ENCODE measurements at regions not wholly inside any gene's neighbourhood (a gene's known extent, or its start where the extent isn't known, plus 50 kb on each side); places are given as distances from the start of the nearest gene placed in this dataset.

GRCh38 chr1:177632923-177633615, 336.8 kb downstream of the SEC16B start:
- DNase-seq = no peak

- DNase-seq = no peak
Measured at GRCh38 chr1:177631770-177632169, 338.1 kb downstream of the SEC16B start.

DNA sequence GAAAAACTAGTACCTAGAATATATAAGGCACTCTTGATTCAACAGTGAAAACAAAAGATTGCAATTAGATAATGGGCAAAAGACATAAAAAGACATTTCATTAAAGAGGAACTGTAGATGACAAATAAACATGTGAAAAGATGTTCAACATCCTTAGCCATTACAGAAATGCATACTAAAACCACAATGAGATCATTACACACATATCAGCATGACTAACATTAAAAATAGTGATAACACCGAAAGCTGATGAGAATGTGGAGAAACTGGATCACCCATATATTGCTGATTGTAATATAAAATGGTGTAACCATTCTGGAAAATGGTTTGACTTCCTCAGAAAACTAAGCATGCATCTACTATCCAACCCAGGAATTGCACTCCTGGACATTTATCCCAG, 340.3 kb downstream of the SEC16B start:
- no peak for DNase-seq

DNA sequence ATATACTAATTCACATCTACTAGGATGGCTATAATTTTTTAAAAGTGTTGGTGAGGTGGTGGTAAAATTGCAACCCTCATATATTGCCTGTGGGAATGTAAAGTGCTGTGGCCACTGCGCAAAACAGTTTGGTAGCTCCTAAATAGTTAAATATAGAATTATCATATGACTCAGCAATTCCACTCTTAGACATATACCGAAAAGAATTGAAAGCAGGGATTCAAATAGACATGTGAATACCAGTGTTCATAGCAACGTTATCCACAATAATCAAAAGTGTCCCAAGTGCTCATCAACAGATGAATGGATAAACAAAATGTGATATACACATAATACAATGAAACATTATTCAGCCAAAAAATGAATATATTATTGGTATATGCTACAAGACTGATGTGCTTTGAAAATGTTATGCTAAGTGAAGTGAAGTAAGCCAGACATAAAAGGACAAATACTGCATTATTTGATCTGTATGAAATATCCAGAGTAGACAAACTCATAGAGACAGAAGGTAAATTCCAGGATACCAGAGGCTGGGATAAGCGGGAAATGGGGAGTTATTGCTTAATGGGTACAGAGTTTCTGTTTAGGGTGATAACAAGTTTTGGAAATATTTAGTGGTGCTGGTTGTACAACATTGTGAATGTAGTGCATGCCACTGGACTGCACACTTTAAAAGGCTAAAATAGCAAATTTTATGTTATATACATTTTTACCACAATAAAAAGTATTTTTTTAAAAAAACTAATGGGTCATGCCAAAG, 342.5 kb downstream of the SEC16B start:
- no peak for DNase-seq

DNA sequence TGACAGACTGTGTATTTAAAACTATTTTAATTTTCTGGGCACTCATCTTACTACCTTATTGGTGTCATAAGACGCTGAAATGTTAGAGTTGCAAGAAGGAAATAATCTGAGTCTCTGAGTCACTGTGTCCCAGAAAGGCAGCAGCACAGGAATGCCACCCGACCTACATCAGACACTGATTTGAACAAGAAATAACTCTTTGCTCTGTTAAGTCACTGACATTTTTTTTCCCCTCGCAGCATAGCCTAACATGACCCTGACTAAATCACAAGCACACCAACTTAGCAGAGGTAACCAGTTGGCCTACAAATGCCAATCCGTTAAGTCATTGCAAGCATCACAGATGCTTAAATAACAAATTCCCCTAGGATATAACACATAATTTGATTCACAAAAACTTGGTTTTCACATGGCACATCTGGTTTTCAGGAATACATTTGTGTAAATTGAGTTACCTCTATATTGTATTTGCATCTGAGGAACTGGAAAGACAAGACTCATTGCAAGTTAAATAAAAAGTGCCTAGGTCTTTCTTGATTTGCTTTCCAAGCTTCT, 349.1 kb downstream of the SEC16B start:
- DNase-seq = no peak

DNA sequence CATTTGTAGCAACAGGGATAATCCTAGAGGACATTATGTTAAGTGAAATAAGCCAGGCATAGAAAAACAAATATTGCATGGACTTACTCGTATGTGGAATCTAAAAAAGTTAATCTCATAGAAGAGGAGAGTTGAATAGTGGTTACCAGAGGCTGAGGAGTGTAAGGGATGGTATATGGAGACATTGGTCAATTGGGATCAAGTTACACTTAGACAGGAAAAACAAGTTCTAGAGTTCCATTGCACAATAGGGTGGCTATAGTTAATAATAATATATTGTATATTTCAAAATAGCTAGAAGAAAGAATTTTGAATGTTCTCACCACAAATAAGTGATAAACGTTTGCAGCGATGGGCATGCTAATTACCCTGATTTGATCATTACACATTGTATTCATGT, 354.6 kb downstream of the SEC16B start:
- DNase-seq = no peak

GRCh38 chr1:177611402-177611801, 358.5 kb downstream of the SEC16B start:
- no peak for DNase-seq

DNA sequence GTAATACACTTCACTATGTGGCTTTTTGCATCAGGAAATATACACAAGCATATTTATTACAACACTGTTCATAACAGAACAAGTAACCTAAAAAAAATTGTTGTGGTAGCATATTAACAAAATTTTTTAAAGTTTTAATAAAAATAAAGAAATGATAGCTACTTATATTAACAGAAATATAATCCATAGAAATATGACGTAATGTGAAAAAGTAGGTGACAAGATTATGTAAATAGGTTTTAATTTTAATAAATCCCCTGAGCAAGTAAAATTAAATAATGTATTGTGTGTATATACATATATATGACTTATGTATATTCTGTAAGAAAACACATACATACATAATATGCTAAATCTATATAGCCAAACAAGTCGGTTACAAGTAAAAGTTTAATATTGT, 359.9 kb downstream of the SEC16B start:
- DNase-seq = no peak

DNA sequence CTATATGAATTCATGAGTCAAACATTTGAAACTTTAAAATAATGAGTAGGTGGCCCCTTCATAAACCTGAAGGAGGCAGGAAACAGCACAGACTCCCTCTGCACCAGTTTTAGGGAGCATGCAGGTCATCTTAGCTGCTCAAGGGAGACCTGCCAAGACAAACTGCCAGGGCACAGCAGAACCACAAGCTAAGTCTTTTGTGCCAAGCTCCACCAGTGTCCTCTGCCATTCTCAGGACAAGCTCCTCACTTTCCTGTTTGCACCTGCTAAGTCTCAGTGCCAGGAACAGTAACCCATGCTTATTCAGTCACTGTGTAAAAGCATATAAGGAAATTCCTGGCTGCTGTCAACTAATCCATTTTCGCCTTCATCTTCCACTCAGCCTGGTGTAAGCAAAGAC, 368.9 kb downstream of the SEC16B start:
- DNase-seq = no peak

- DNase-seq = no peak
Measured at GRCh38 chr1:177600321-177600720, 369.5 kb downstream of the SEC16B start.

- DNase-seq = no peak
Measured at GRCh38 chr1:177597393-177597792, 372.5 kb downstream of the SEC16B start.

DNA sequence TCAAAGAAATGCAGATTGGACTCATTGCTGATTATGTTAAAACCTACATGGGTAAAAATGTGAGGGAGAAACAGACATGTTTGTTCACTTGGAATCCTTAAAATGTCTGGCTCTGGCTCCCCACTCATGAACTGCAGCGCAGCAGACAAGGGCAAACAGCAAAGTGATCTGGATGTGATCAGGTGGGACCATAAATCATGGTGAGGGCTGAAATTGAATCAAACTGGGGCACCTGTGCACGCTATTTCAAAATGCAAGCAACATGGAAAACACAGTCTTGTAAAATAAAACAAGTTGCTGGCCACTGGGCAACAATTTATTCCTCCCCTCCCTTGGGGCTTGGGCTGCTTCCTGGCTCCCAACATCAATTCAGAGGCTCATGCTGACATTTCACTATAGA, 373.4 kb downstream of the SEC16B start:
- DNase-seq = no peak

DNA sequence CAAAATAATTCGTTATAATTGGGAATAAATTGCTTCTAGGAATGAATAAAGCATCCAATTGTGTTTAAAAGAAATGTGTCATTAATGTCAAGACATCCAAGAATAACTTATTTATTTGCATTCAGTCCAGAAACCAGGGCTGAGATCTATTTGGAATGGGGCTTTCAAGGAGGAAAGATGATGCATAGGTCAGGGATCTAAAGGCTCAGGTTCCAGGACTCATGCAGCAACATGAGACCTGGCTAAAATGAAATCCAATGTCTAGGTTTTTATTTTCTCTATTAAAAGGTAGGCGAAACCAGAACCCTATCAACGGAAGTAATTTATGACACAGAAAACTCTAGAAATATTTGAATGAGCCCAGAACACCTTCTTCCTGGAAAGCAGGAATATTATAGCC, 376.8 kb downstream of the SEC16B start:
- DNase-seq = no peak

GRCh38 chr1:177592624-177593023, 377.2 kb downstream of the SEC16B start:
- no peak for DNase-seq

DNA sequence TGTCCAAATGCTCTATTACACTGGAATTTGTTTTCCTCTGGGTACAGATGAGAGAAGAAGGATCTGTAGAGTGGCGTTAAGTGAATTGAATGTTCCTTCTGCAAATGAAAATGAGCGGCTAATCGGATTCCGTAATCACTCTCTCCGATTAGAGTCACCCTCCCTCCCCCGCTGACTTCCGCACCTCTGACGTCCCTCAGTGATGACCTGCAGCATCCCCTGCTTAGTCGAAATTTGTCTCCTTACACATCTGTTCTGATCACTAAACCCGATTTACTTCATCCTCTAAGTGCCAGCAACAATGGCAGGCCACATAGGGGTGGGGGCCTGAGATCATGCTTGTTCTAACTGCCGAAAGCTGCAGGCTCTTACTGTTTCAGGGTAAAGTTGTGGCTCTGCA, 378.7 kb downstream of the SEC16B start:
- no peak for DNase-seq

GRCh38 chr1:177589166-177589565, 380.7 kb downstream of the SEC16B start:
- peak; percentile 33 for DNase-seq

GRCh38 chr1:177586429-177586828, 383.4 kb downstream of the SEC16B start:
- DNase-seq = no peak

DNA sequence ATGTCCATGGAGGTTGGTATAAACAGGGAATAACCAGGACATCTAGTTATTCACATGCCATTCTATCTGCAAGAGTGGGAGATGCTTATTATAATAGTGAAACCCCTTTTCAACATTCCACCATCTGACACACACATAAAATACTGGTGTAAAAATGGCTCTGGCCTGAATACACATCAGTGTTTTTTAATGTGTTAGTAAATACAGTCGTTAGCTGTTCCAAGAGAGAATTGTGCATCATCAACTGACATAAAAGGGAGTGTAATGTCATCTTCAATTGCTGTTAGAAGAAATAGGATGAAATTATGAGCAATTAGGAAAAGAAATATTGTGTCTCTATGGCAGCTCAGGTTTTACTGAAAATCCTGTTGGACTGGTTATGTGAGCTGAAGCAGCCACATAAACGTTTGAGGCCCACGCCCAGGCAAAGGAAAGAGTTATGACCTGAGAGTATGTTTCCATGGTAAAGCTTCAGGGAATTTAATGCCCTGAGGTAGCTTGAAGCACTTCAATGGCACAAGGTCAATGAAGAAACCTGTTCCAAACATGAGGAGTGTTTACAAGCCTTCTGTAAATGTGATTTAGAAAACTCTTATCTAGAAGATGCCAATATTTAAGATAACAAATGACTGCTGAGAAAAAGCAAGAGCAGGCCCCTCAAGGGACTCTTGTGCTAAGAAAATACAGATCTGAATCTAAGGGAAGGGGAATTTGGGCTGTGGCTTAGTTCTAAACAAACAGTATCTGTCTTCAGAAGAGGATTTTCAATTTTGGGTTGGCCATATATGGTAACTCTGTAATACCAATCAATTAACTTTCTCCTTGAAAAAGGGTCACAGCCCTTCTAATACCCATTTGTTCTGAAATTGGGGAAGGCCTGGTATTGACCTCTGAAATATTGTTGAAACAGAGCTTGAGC, 384.3 kb downstream of the SEC16B start:
- peak; percentile 61 for DNase-seq

GRCh38 chr1:177573901-177574300, 396.0 kb downstream of the SEC16B start:
- no peak for DNase-seq

DNA sequence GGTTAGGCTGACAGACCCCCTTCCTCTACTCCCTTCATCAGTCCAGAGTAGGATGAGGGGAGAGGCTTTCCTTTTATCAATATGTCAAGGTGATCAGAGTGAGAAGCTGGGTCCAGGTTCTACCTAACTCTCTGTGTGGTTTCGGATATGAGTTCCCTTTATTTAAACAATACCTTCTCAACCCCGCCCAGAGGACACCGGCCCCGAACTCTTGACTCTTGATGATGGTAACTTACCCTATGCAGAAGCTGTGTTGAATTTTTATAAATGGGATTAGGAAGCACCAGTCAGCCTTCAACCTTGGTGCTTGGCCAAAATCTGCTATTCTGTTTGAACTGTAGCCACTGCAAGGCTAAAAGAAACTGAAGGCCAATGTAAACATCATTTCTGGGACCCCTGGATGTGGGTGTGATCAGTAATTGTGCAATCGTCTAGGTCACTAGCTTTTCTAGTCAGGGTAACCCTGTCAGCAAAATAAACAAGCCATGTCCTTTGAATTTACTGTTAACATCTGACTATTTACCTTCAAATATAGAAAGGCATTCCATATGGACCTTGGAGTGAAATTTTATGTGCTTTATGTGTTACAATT, 398.3 kb downstream of the SEC16B start:
- DNase-seq = no peak

DNA sequence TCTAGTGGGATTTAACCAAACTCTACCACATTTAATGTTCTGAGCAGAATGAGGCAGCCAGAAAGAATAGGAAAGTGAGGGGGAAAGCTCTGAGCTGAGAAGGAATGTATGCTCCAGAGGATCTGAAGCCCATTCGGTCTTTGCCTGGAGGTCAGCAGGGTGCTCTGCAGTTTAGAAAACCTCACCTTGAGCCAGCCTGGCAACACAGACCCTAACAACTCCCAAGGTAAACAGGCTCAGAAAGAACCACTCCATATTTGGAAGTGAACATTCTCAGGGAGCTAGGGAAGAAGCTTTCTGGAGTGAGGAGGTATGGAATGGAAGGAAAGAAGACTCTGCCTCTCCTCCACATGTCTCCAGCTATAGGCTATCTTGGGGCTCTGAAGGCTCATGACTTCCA, 398.8 kb downstream of the SEC16B start:
- DNase-seq = no peak

DNA sequence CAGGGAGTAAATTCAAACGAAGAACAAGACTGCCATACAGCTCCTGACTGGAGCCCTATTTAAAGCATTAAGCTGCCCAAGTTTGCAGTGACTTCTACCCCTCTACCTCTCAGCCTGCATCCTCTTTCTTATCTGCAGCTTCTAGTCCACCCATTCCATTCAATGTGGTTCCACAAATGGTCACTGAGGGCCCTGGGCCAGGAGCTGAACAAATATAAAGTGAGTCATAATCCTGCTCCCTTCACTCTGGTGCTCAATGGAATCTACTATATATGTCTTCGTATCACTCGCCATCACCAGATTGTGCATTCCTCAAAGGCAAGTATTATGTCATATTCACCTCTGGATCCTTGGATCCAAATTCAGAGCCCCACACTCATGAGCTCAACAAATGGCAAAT, 398.7 kb downstream of the BRINP2 start:
- DNase-seq = no peak

DNA sequence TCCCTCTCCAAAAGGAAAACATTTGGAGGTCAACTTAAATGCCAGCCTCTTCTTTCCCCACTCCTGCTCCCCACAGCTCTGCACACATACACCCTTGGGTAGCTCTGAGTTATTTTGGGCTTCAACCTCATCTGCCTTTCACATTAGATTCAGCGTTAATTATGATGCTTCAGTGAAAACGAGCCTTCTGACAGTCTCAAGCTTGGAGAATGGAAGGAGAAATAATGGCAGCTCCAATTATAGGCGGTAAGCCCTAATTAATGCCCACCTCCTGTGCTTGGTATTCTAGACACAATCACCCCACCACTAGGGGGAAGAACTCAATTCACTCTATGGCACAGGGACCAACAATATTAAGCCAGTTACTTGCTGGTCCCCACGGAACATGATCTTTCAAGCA, 397.9 kb downstream of the BRINP2 start:
- no peak for DNase-seq
